NCI-H2029 treated with DMSO at 0.1 percent for 48 hours (cell line): ENCODE measurements at regions not wholly inside any gene's neighbourhood (a gene's known extent, or its start where the extent isn't known, plus 50 kb on each side); places are given as distances from the start of the nearest gene placed in this dataset.
A peak's percentile ranks its signal among the peaks of the same experiment; 100 is the strongest.

Experiments used
- DNase-seq: peaks from one replicate; lab custom pipeline; 2025; lab: John Stamatoyannopoulos, UW

DNA sequence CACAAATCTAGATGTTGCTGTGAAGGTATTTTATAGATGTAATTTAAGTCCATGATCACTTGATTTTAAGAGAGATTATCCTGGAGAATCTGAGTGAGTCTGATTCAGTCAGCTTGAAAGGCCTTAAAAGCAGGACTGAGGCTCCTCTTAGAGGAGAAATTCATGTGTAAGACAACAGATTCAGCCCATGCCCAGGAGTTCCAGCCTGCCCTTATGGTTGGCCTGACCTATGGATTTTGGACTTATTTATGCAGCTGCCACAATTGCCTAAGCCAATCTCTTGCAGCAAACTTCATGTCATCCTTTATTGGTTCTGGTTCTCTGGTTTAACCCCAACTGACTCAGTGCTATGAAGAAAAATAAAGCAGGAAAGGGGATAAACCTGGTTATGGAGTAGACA lies 296.5 kb upstream of the RASGRP1 start:
- DNase-seq = no peak

- no peak for DNase-seq
Measured at GRCh38 chr15:38862099-38862498, 297.5 kb upstream of the RASGRP1 start.

DNA sequence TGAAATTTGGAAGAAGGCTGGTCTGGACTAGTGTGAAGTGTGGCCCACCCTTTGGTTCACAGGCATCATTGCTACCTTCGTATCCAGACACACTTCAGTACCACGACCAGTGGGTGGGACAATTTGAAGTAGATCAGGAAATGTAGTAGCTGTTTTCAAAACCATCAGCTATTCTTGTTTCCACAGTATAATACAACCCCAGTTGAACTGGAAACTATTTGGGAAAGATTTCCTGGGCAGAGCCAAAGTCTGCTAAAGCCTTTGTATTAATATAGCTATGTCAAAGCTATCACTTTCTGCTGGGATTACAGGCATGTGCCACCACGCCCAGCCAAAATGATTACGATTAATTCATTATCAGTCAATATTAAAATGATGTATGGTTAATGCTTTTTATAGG lies 298.8 kb upstream of the RASGRP1 start:
- DNase-seq = no peak

GRCh38 chr15:38864122-38864521 lies 299.5 kb upstream of the RASGRP1 start:
- no peak for DNase-seq

DNA sequence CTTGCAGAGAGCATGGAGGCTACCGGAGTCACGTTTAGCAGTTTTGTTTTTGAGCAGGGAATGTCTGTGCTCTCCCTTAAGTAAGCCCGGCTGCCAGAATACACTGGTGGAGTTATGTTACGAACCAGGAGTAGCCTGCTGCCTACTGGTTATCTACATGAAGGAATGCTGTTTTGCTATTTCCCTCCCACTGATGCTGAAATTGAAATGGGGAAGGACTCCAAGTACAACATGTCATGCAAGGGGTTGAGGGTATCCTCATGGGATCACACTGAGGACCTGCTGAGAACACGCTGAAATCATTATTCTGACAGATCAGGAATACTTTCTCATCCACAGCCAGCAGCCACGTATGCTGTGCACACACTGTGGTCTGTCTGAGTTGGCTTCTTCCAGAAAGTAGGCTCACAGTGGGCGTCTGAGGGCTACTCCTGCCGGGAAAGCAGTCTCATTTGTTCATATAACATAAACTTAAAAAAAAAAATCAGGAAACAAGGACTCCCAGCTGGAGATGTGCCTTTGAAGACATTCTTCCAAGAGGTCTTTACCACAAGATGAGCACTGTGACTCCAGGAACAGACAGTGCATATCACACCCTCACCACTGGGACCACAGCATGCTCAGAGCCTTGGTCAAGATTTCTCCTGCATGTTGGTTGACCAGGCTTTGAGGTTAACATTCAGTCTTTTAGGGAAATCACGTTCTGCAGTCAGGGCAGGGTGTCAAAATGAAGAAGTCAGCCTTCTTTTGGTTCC lies 300.4 kb upstream of the RASGRP1 start:
- no peak for DNase-seq

GRCh38 chr15:38867556-38867955 lies 302.9 kb upstream of the RASGRP1 start:
- DNase-seq = no peak

GRCh38 chr15:38868326-38869114 lies 303.9 kb upstream of the RASGRP1 start:
- no peak for DNase-seq

GRCh38 chr15:38871638-38872037 lies 307.0 kb upstream of the RASGRP1 start:
- no peak for DNase-seq

- DNase-seq = no peak
Measured at GRCh38 chr15:38872732-38873131, 308.1 kb upstream of the RASGRP1 start.

GRCh38 chr15:38873158-38873557 lies 308.5 kb upstream of the RASGRP1 start:
- DNase-seq = no peak

- DNase-seq = no peak
Measured at GRCh38 chr15:38874464-38874863, 309.9 kb upstream of the RASGRP1 start.

DNA sequence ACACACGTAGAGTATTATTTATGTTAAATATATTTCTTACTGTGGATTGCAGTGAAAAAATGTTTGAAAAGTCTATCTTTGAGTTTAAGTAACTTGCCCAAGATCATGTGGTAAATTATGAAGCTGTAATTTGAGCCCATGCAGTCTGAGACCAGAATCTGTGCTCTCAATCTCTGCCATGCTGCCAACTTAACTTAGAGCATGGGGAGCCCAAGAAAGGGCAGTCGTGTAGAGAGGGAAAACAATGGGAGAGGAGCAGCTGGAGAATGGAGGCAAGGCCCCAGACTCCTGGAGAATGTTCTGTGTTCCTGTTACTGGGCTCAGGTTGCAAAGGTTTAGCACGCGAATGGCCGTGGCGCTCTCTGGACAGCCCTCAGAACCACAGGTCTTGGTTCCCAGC lies 311.6 kb upstream of the RASGRP1 start:
- no peak for DNase-seq

GRCh38 chr15:38876621-38877020 lies 312.0 kb upstream of the RASGRP1 start:
- DNase-seq = no peak

DNA sequence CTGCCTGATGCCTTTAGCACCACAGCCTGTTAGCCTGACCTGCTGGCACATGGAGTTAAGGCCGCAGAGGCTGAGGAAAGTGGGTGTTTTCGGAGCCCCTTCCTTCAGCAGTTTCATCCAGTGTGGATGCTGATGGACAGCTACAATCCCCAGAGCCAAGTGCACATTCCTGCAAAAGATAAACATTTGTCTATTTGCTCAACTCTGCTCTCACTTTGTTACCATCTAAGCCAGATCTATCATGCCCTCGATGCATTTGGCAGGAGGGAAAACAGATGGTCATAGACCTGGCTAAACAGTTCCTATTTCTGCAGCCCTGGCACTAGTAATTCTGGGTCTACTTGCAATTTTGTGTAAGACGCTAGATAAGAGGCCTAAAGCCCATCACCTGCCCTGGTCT lies 312.9 kb upstream of the RASGRP1 start:
- no peak for DNase-seq

GRCh38 chr15:38878026-38878425 lies 313.4 kb upstream of the RASGRP1 start:
- DNase-seq = no peak

GRCh38 chr15:38878926-38879325 lies 314.3 kb upstream of the RASGRP1 start:
- peak; percentile 1 for DNase-seq

- DNase-seq = no peak
Measured at GRCh38 chr15:38879909-38880471, 315.4 kb upstream of the RASGRP1 start.

DNA sequence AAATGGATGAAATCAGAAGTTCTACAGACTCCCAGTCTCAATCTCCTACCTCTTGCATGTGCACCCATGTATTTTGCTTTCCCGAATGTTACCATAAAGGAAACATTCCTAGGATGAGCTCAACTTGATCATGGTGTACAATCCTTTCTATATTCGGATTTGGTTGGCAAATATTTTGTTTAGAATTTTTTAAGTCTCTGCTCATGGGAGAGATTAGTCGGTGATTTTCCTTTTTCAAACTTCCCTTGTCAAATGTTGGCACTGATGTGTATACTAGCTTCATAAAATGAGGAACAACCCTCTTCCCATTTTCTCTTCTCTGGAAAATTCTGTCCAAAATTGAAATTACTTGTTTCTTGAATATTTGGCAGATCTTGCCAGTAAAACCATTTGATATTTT lies 317.6 kb upstream of the RASGRP1 start:
- no peak for DNase-seq

DNA sequence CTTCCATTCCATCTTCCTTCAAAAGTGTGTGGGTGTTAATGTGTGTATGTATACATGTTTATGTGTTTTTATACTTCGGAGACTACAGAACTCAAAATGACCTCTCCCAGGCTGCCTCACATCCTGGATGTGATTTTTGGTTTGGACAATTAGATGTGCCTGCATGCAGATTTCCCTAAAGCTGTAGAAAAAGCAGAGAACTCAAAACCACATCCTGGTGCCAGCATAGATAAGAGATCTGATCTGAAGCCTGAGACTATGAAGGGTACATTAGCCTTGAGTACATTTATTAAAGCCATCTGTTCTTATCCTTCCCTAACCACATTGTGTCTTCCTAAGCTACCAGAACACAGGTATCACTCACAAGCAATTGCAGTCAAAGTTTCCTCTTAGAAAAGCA lies 319.4 kb upstream of the RASGRP1 start:
- no peak for DNase-seq

DNA sequence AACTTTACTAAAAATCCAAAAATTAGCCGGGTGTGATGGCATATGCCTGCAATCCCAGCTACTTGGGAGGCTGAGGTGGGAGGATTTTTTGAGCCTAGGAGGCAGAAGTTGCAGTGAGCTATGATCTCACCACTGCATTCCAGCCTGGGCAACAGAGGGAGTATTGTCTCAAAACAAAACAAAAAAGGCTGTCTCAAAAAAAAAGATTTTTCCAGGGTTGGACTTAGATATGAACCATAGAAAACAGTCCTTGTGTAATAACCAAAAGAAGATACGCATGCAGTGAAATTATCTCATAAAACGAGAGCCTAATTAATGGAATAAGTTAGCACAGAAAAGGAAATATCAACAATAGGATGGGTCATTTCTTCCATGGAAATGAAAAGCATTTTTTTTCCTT lies 320.4 kb upstream of the RASGRP1 start:
- no peak for DNase-seq

GRCh38 chr15:38885471-38885952 lies 320.9 kb upstream of the RASGRP1 start:
- no peak for DNase-seq

DNA sequence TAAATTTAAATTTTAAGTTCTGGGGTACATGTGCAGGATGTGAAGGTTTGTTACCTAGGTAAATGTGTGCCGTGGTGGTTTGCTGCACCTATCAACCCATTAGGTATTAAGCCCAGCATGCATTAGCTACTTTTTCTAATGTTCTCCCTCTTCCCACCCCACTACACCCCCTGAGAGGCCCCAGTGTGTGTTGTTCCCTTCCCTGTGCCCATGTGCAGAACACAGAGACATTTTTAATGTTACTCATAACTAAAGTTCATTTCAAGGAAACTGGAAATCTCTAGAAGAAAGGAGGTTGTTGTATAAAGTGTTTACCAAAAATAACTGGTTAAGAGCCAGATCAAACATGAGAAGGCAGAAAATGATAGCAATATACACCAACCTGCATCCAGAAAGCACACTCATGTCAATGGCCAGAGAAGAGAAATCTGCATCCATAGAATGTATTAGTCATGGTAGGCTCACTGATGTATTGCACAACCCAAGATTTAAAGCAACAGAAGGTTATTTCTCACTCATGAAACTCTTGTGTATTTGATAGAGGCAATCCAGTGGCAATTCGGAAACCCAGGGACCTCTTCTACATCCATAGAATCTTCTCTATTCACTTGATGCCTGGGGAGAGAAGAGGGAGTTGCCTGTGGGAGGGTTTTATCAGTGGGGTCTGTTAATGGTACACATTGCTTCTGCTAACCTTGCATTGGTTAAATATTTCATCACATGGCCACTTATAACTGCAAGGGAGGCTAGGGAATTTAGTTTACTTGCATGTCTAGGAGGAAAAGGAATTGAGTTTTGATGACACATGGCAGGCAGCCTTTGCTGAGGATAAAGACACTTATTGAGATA lies 321.9 kb upstream of the RASGRP1 start:
- DNase-seq = no peak
